ENCODE measurements at regions not wholly inside any gene's neighbourhood (a gene's known extent, or its start where the extent isn't known, plus 50 kb on each side); places are given as distances from the start of the nearest gene placed in this dataset.

GRCh38 chr4:102438396-102439235, 62.5 kb upstream of the NFKB1 start:
- no peak for FAIRE-seq
- TF ChIP-seq POLR2AphosphoS5 (IDR thresholded peaks at IDR 0.05; ENCODE audit: low read depth, low read length) (no peak), POLR2A (IDR thresholded peaks at IDR 0.05; ENCODE audit: low read depth, low read length) (no peak), SPI1 (IDR thresholded peaks at IDR 0.05; ENCODE audit: low read depth, low read length) (no peak), TAF1 (IDR thresholded peaks at IDR 0.05; ENCODE audit: low read depth, low read length) (no peak), POU2F2 (IDR thresholded peaks at IDR 0.05; ENCODE audit: low read depth, low read length) (no peak)
- DNase-seq (ENCODE audit: insufficient read length, low spot score) = no peak

- FAIRE-seq (no peak), DNase-seq (ENCODE audit: insufficient read length, low spot score) (no peak)
- TF ChIP-seq PAX5 (IDR thresholded peaks at IDR 0.05; ENCODE audit: insufficient read depth, low read length, severe bottlenecking) (no peak), SPI1 (IDR thresholded peaks at IDR 0.05; ENCODE audit: low read depth, low read length) (no peak), POU2F2 (IDR thresholded peaks at IDR 0.05; ENCODE audit: low read depth, low read length) (no peak), POLR2A (IDR thresholded peaks at IDR 0.05; ENCODE audit: low read depth, low read length) (no peak), TAF1 (IDR thresholded peaks at IDR 0.05; ENCODE audit: low read depth, low read length) (no peak), POLR2AphosphoS5 (IDR thresholded peaks at IDR 0.05; ENCODE audit: low read depth, low read length) (no peak)
Observed at GRCh38 chr4:102439236-102439614, 61.9 kb upstream of the NFKB1 start.

GRCh38 chr4:102439812-102440211, 61.3 kb upstream of the NFKB1 start:
- peak; percentile 5 for FAIRE-seq
- TF ChIP-seq PAX5 (IDR thresholded peaks at IDR 0.05; ENCODE audit: insufficient read depth, low read length, severe bottlenecking) = no peak
- no peak for TF ChIP-seq POLR2AphosphoS5 (IDR thresholded peaks at IDR 0.05; ENCODE audit: low read depth, low read length)
- TF ChIP-seq POLR2A (IDR thresholded peaks at IDR 0.05; ENCODE audit: low read depth, low read length) = no peak
- no peak for TF ChIP-seq TAF1 (IDR thresholded peaks at IDR 0.05; ENCODE audit: low read depth, low read length)
- TF ChIP-seq POU2F2 (IDR thresholded peaks at IDR 0.05; ENCODE audit: low read depth, low read length) = no peak
- no peak for TF ChIP-seq SPI1 (IDR thresholded peaks at IDR 0.05; ENCODE audit: low read depth, low read length)
- DNase-seq (ENCODE audit: insufficient read length, low spot score) = no peak

GRCh38 chr4:102440498-102440897, 60.7 kb upstream of the NFKB1 start:
- DNase-seq (ENCODE audit: insufficient read length, low spot score) (no peak), FAIRE-seq (no peak)
- TF ChIP-seq SPI1 (IDR thresholded peaks at IDR 0.05; ENCODE audit: low read depth, low read length) (no peak), POU2F2 (IDR thresholded peaks at IDR 0.05; ENCODE audit: low read depth, low read length) (no peak), TAF1 (IDR thresholded peaks at IDR 0.05; ENCODE audit: low read depth, low read length) (no peak), POLR2A (IDR thresholded peaks at IDR 0.05; ENCODE audit: low read depth, low read length) (no peak), PAX5 (IDR thresholded peaks at IDR 0.05; ENCODE audit: insufficient read depth, low read length, severe bottlenecking) (no peak), POLR2AphosphoS5 (IDR thresholded peaks at IDR 0.05; ENCODE audit: low read depth, low read length) (no peak)

- no peak for DNase-seq (ENCODE audit: insufficient read length, low spot score)
- no peak for FAIRE-seq
- no peak for TF ChIP-seq SPI1 (IDR thresholded peaks at IDR 0.05; ENCODE audit: low read depth, low read length)
- TF ChIP-seq TAF1 (IDR thresholded peaks at IDR 0.05; ENCODE audit: low read depth, low read length) = no peak
- TF ChIP-seq PAX5 (IDR thresholded peaks at IDR 0.05; ENCODE audit: insufficient read depth, low read length, severe bottlenecking) = no peak
- no peak for TF ChIP-seq POLR2AphosphoS5 (IDR thresholded peaks at IDR 0.05; ENCODE audit: low read depth, low read length)
- TF ChIP-seq POLR2A (IDR thresholded peaks at IDR 0.05; ENCODE audit: low read depth, low read length) = no peak
- no peak for TF ChIP-seq POU2F2 (IDR thresholded peaks at IDR 0.05; ENCODE audit: low read depth, low read length)
Observed at GRCh38 chr4:102441978-102442911, 58.9 kb upstream of the NFKB1 start.

- FAIRE-seq = no peak
- TF ChIP-seq POLR2AphosphoS5 (IDR thresholded peaks at IDR 0.05; ENCODE audit: low read depth, low read length) = no peak
- no peak for TF ChIP-seq TAF1 (IDR thresholded peaks at IDR 0.05; ENCODE audit: low read depth, low read length)
- no peak for TF ChIP-seq POLR2A (IDR thresholded peaks at IDR 0.05; ENCODE audit: low read depth, low read length)
- TF ChIP-seq SPI1 (IDR thresholded peaks at IDR 0.05; ENCODE audit: low read depth, low read length) = no peak
- no peak for TF ChIP-seq PAX5 (IDR thresholded peaks at IDR 0.05; ENCODE audit: insufficient read depth, low read length, severe bottlenecking)
- TF ChIP-seq POU2F2 (IDR thresholded peaks at IDR 0.05; ENCODE audit: low read depth, low read length) = no peak
- no peak for DNase-seq (ENCODE audit: insufficient read length, low spot score)
Observed at GRCh38 chr4:102444752-102445151, 56.4 kb upstream of the NFKB1 start.

- TF ChIP-seq SPI1 (IDR thresholded peaks at IDR 0.05; ENCODE audit: low read depth, low read length) (no peak), POLR2A (IDR thresholded peaks at IDR 0.05; ENCODE audit: low read depth, low read length) (no peak), POU2F2 (IDR thresholded peaks at IDR 0.05; ENCODE audit: low read depth, low read length) (no peak), TAF1 (IDR thresholded peaks at IDR 0.05; ENCODE audit: low read depth, low read length) (no peak), POLR2AphosphoS5 (IDR thresholded peaks at IDR 0.05; ENCODE audit: low read depth, low read length) (no peak), PAX5 (IDR thresholded peaks at IDR 0.05; ENCODE audit: insufficient read depth, low read length, severe bottlenecking) (no peak)
- DNase-seq (ENCODE audit: insufficient read length, low spot score) (no peak), FAIRE-seq (no peak)
Observed at GRCh38 chr4:102445213-102445612, 55.9 kb upstream of the NFKB1 start.

GRCh38 chr4:102447413-102447812, 53.7 kb upstream of the NFKB1 start:
- no peak for FAIRE-seq
- TF ChIP-seq TAF1 (IDR thresholded peaks at IDR 0.05; ENCODE audit: low read depth, low read length) (no peak), PAX5 (IDR thresholded peaks at IDR 0.05; ENCODE audit: insufficient read depth, low read length, severe bottlenecking) (no peak), POLR2A (IDR thresholded peaks at IDR 0.05; ENCODE audit: low read depth, low read length) (no peak), POLR2AphosphoS5 (IDR thresholded peaks at IDR 0.05; ENCODE audit: low read depth, low read length) (no peak), SPI1 (IDR thresholded peaks at IDR 0.05; ENCODE audit: low read depth, low read length) (no peak), POU2F2 (IDR thresholded peaks at IDR 0.05; ENCODE audit: low read depth, low read length) (no peak)
- DNase-seq (ENCODE audit: insufficient read length, low spot score) = no peak
